ENCODE measurements at regions not wholly inside any gene's neighbourhood (a gene's known extent, or its start where the extent isn't known, plus 50 kb on each side); places are given as distances from the start of the nearest gene placed in this dataset.

DNA sequence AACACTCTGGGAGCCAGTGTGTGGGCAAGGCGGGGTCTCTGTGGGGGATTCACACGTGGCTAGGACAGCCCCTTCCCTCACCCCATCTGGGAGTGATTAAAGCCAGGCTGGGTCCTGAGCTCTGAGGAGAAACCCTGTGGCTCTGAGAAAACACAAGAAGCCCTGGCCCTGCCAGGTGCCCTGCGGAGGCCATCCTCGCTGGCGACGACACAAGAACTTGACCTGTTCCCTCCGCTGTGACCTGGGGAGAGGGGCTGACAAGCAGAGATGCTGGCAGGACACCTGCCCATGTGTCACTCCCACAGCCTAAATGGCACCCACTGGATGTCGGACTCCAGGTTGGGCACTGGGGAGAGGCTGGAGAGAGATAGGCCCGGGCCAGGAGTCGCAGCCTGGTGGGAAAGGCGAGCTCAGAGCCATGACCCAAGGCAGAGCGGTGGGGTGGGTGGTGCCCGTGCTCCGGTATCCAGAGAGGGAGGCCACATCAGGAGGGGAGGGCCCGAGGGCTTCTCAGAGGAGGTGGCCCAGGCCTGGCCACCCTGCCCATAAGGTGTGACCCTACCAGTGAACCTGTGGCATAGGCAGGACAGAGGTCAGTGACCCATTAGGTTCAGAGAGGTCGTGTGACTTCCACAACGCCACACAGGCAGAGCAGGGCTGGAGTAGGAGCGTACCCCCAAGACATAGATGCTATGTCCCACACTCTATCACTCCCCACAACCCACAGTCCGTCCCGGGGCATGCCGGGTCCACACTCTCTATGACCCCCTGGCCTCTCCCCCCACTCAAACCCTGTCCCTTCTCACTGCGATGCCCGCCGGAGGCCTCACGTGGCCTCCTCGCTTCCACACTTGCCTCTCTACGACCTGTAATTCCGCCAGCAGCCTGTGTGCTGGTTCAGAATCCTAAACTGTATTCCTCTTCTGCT is 59.4 kb upstream of the HPCAL1 start:
- DNase-seq (ENCODE audit: low read depth, low spot score) = no peak
- H3K9ac ChIP-seq (ENCODE audit: insufficient read length) = no peak overlapping the region
- H3K27ac ChIP-seq = no peak overlapping the region
- TF ChIP-seq EZH2 (IDR thresholded peaks at IDR 0.05) = no peak
- no peak for TF ChIP-seq POLR2AphosphoS5 (IDR thresholded peaks at IDR 0.05; ENCODE audit: borderline replicate concordance, low read depth, low read length)
- no peak for TF ChIP-seq FOXP2 (optimal IDR thresholded peaks at IDR 0.05; ENCODE audit: control extremely low read depth, extremely low read length, insufficient read depth)
- H3K36me3 ChIP-seq (ENCODE audit: insufficient read depth, low read length) = no peaks in the 10 kb centered on the region
- H3K4me3 ChIP-seq = no peak overlapping the region
- H3K9me3 ChIP-seq (ENCODE audit: low read depth, low read length) = no peaks in the 10 kb centered on the region

DNA sequence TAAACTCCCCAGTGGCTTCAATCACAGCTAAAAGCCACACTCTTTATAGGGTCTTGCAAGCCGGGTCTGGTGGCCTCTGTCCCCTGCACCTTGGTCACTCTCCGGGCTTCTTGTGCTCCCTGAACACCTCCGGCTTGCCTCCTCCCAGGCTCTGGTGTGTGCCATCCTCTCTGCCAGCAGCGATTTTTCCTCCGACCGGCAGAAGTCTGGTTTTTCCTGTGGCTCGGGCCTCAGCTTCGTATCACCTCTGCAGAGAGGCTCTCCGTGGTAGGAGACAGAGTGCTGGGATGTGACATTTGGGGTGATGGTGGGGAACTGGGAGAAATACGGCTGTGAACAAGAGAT is 58.8 kb upstream of the HPCAL1 start:
- no peak for DNase-seq (ENCODE audit: low read depth, low spot score)
- no peaks in the 10 kb centered on the region for H3K36me3 ChIP-seq (ENCODE audit: insufficient read depth, low read length)

DNA sequence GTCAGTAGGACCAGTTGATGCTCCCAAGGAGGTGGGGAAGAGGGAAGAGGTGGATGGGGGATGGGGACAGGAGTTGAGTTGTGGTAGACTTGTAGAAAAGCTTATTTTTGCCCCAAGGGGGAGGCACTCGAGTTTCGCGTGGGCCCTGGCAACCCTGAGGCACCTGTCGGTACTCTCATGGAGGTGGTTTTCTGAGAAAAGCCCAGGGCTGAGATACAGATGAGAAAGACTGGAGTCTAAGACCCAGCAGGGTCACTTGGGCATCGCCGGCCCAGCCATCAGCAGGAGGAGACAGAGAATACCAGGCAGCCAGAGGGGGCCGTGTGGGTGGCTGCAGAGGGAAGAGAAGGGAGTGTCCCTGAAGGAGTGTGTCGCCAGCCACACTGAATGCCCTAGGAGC is 57.7 kb upstream of the HPCAL1 start:
- Histone ChIP-seq H3K4me3 (no peak overlapping the region), H3K36me3 (ENCODE audit: insufficient read depth, low read length) (no peaks in the 10 kb centered on the region)
- no peak for DNase-seq (ENCODE audit: low read depth, low spot score)

More for the DNA sequence above, 58.8 kb upstream of the HPCAL1 start:
- Histone ChIP-seq H3K9ac (ENCODE audit: insufficient read length) (no peak overlapping the region), H3K4me3 (no peak overlapping the region), H3K9me3 (ENCODE audit: low read depth, low read length) (no peaks in the 10 kb centered on the region), H3K27ac (no peak overlapping the region)
- TF ChIP-seq FOXP2 (optimal IDR thresholded peaks at IDR 0.05; ENCODE audit: control extremely low read depth, extremely low read length, insufficient read depth) = no peak
- no peak for TF ChIP-seq EZH2 (IDR thresholded peaks at IDR 0.05)
- TF ChIP-seq POLR2AphosphoS5 (IDR thresholded peaks at IDR 0.05; ENCODE audit: borderline replicate concordance, low read depth, low read length) = no peak

DNA sequence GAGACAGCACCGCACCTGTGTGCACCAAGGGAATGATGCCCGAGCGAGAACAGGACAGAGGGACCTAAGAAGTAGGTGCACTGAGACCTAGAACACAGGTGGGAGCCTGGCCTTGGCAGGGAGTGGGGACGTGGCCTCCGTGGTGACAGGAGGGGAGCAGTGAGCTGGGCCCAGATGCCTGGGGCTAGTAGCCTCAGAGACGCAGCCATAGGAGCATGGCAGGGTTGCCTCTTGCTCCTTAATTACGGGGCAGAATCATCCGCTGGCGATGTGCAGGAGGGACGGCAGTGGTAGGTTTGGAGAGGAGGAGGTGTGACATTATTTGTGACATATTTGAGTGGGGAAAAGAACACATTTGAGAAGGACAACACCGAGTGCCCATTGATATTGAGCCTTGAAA is 57.0 kb upstream of the HPCAL1 start:
- Histone ChIP-seq H3K9ac (ENCODE audit: insufficient read length) (no peak overlapping the region), H3K36me3 (ENCODE audit: insufficient read depth, low read length) (no peaks in the 10 kb centered on the region), H3K9me3 (ENCODE audit: low read depth, low read length) (no peaks in the 10 kb centered on the region; the same call in 1 of the 2 replicates), H3K4me3 (no peak overlapping the region), H3K27ac (no peak overlapping the region)
- no peak for TF ChIP-seq EZH2 (IDR thresholded peaks at IDR 0.05)
- DNase-seq (ENCODE audit: low read depth, low spot score) = no peak

More for the DNA sequence above, 57.7 kb upstream of the HPCAL1 start:
- no peak overlapping the region for H3K9ac ChIP-seq (ENCODE audit: insufficient read length)
- TF ChIP-seq POLR2AphosphoS5 (IDR thresholded peaks at IDR 0.05; ENCODE audit: borderline replicate concordance, low read depth, low read length) = no peak
- no peaks in the 10 kb centered on the region; the same call in 1 of the 2 replicates for H3K9me3 ChIP-seq (ENCODE audit: low read depth, low read length)
- H3K27ac ChIP-seq = no peak overlapping the region

DNA sequence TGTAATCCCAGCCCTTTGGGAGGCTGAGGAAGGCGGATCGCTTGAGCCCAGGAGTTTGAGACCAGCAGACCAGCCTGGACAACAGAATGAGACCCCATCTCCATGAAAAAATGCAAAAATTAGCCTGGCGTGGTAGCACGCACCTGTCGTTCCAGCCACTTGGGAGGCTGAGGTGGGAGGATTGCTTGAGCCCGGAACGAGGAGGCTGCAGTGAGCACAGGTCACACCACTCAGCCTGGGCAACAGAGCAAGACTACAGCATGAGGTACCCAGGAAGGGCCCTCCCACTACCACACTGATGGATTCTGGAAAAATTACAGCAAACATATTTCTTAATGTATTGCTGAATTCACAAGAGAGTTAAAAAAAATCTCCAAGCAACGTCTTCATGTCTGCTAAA is 56.3 kb upstream of the HPCAL1 start:
- Histone ChIP-seq H3K27ac (no peak overlapping the region), H3K4me3 (no peak overlapping the region), H3K36me3 (ENCODE audit: insufficient read depth, low read length) (no peaks in the 10 kb centered on the region), H3K9me3 (ENCODE audit: low read depth, low read length) (no peaks in the 10 kb centered on the region; the same call in 1 of the 2 replicates), H3K9ac (ENCODE audit: insufficient read length) (no peak overlapping the region)
- DNase-seq (ENCODE audit: low read depth, low spot score) = no peak
- TF ChIP-seq POLR2AphosphoS5 (IDR thresholded peaks at IDR 0.05; ENCODE audit: borderline replicate concordance, low read depth, low read length) (no peak), EZH2 (IDR thresholded peaks at IDR 0.05) (no peak), FOXP2 (optimal IDR thresholded peaks at IDR 0.05; ENCODE audit: control extremely low read depth, extremely low read length, insufficient read depth) (no peak)

DNA sequence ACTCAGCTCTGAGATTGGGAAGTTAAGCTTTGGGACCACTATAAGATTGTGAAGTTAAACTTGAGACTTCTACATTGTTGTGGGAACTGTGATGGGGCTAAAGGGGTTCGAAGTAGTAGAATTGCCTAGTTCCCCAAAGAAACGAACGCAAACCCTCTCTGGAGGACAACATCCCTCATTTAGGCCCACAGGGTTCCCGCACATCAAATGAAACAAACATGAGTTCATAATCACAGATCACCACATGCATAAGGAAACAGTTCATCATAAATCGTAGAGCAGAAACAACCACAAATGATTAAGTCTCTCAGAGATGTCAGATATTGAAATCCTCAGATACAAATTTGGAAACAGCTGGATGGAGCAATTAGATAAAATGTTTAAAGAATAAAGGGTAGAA is 55.9 kb upstream of the HPCAL1 start:
- H3K9me3 ChIP-seq (ENCODE audit: low read depth, low read length) = no peaks in the 10 kb centered on the region; the same call in 1 of the 2 replicates
- H3K36me3 ChIP-seq (ENCODE audit: insufficient read depth, low read length) = no peaks in the 10 kb centered on the region
- no peak for DNase-seq (ENCODE audit: low read depth, low spot score)
- no peak overlapping the region for H3K9ac ChIP-seq (ENCODE audit: insufficient read length)
- TF ChIP-seq FOXP2 (optimal IDR thresholded peaks at IDR 0.05; ENCODE audit: control extremely low read depth, extremely low read length, insufficient read depth) (no peak), POLR2AphosphoS5 (IDR thresholded peaks at IDR 0.05; ENCODE audit: borderline replicate concordance, low read depth, low read length) (no peak), EZH2 (IDR thresholded peaks at IDR 0.05) (no peak)
- no peak overlapping the region for H3K4me3 ChIP-seq
- H3K27ac ChIP-seq = no peak overlapping the region

DNA sequence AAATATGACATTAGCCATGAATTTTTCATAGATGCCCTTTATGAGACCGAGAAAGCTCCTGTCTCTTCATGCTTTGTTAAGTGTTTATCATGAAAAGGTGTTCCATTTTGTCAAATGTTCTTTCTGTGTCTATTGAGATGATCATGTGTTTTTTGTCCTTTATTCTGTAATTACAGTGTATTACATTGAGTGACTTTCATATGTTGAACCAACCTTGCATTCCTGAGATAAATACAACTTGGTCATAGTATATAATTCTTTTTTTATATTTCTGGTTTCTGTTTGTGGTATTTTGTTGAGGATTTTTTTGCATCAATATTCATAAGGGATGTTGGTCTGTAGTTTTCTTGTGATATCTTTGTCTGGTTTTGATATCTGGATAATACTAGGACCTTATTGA is 52.9 kb upstream of the HPCAL1 start:
- no peaks in the 10 kb centered on the region; the same call in 1 of the 2 replicates for H3K9me3 ChIP-seq (ENCODE audit: low read depth, low read length)
- DNase-seq (ENCODE audit: low read depth, low spot score) = no peak
- no peak overlapping the region for H3K4me3 ChIP-seq
- H3K9ac ChIP-seq (ENCODE audit: insufficient read length) = no peak overlapping the region
- no peak overlapping the region for H3K27ac ChIP-seq
- no peaks in the 10 kb centered on the region for H3K36me3 ChIP-seq (ENCODE audit: insufficient read depth, low read length)
- TF ChIP-seq EZH2 (IDR thresholded peaks at IDR 0.05) (no peak), POLR2AphosphoS5 (IDR thresholded peaks at IDR 0.05; ENCODE audit: borderline replicate concordance, low read depth, low read length) (no peak), FOXP2 (optimal IDR thresholded peaks at IDR 0.05; ENCODE audit: control extremely low read depth, extremely low read length, insufficient read depth) (no peak)

DNA sequence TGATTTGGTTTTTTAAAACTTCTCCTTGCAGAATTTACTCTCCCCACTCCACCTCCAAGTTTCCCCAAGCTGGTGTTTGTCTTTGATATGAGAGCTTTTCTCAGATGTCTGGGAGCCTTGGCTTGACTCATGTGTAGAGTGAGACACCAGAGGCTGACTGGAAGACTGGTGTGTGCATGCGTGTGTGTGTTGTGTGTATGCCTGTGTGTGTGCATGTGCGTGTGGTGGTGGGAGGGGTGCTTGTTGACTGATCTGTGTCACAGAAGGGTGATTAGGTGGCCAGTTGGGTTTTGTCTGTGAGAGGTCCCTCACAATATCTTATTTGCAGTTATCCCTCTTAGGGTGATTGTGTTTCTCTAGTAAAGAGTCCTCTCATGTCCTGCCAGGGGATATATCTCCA is 50.5 kb upstream of the HPCAL1 start:
- no peak overlapping the region for H3K27ac ChIP-seq
- H3K9me3 ChIP-seq (ENCODE audit: low read depth, low read length) = no peaks in the 10 kb centered on the region; the same call in 1 of the 2 replicates
- H3K9ac ChIP-seq (ENCODE audit: insufficient read length) = no peak overlapping the region
- DNase-seq (ENCODE audit: low read depth, low spot score) = no peak
- TF ChIP-seq EZH2 (IDR thresholded peaks at IDR 0.05) (no peak), POLR2AphosphoS5 (IDR thresholded peaks at IDR 0.05; ENCODE audit: borderline replicate concordance, low read depth, low read length) (no peak), FOXP2 (optimal IDR thresholded peaks at IDR 0.05; ENCODE audit: control extremely low read depth, extremely low read length, insufficient read depth) (no peak)
- no peaks in the 10 kb centered on the region for H3K36me3 ChIP-seq (ENCODE audit: insufficient read depth, low read length)
- no peak overlapping the region for H3K4me3 ChIP-seq

DNA sequence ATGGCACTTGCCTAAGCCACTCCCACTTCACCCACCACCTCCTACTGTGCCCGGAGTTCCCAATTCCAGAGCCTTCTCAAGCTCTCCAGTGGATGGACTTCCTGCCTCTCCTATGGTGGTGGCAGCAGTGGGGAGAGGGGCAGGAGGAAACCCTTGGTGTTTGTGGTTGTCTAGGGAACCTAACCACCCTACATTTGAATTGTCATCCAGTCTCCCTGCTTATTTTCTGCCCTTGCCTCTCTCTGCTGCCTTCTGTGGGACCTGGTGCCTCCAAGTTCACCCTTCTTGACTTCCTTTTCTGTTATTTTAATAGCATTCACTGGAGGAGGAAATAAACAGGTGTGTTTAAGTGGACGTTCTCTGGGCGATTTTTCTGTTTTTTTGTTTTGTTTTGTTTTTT is 50.0 kb upstream of the HPCAL1 start:
- no peak for TF ChIP-seq POLR2AphosphoS5 (IDR thresholded peaks at IDR 0.05; ENCODE audit: borderline replicate concordance, low read depth, low read length)
- no peak for TF ChIP-seq EZH2 (IDR thresholded peaks at IDR 0.05)
- TF ChIP-seq FOXP2 (optimal IDR thresholded peaks at IDR 0.05; ENCODE audit: control extremely low read depth, extremely low read length, insufficient read depth) = no peak
- DNase-seq (ENCODE audit: low read depth, low spot score) = no peak
- Histone ChIP-seq H3K9ac (ENCODE audit: insufficient read length) (no peak overlapping the region), H3K4me3 (no peak overlapping the region), H3K9me3 (ENCODE audit: low read depth, low read length) (no peaks in the 10 kb centered on the region; the same call in 1 of the 2 replicates), H3K27ac (no peak overlapping the region), H3K36me3 (ENCODE audit: insufficient read depth, low read length) (no peaks in the 10 kb centered on the region)

Measured in SK-N-MC (cell line).